ENCODE measurements at regions not wholly inside any gene's neighbourhood (a gene's known extent, or its start where the extent isn't known, plus 50 kb on each side); places are given as distances from the start of the nearest gene placed in this dataset.

GRCh38 chr6:33950472-33950881, 146.7 kb upstream of the MLN start:
- Mint-ChIP-seq H3K4me1 (no peaks in the 10 kb centered on the region), H3K27me3 (ENCODE audit: low read depth) (peaks cover 25% of the 10 kb centered on the region), H3K9me3 (no peaks in the 10 kb centered on the region), H3K4me3 (no peak overlapping the region), H3K27ac (no peak overlapping the region), H3K36me3 (no peaks in the 10 kb centered on the region)
- TF ChIP-seq CTCF (IDR thresholded peaks at IDR 0.05; ENCODE audit: unreplicated experiment), result no peak
- no peak for DNase-seq (ENCODE audit: low spot score in 2 of 2, unreplicated experiment in 2 of 2)

GRCh38 chr6:33949877-33950435, 146.2 kb upstream of the MLN start:
- Mint-ChIP-seq H3K9me3 (no peaks in the 10 kb centered on the region), H3K4me1 (no peaks in the 10 kb centered on the region), H3K27me3 (ENCODE audit: low read depth) (peaks cover 24% of the 10 kb centered on the region), H3K27ac (no peak overlapping the region), H3K36me3 (no peaks in the 10 kb centered on the region), H3K4me3 (no peak overlapping the region)
- no peak for DNase-seq (ENCODE audit: low spot score in 2 of 2, unreplicated experiment in 2 of 2)
- TF ChIP-seq CTCF (IDR thresholded peaks at IDR 0.05; ENCODE audit: unreplicated experiment), result no peak

GRCh38 chr6:33949111-33949510, 145.3 kb upstream of the MLN start:
- Mint-ChIP-seq H3K27me3 (ENCODE audit: low read depth) (peaks cover 25% of the 10 kb centered on the region), H3K27ac (no peak overlapping the region), H3K4me3 (no peak overlapping the region), H3K36me3 (no peaks in the 10 kb centered on the region), H3K4me1 (no peaks in the 10 kb centered on the region), H3K9me3 (no peaks in the 10 kb centered on the region)
- no peak for DNase-seq (ENCODE audit: low spot score in 2 of 2, unreplicated experiment in 2 of 2)
- no peak for TF ChIP-seq CTCF (IDR thresholded peaks at IDR 0.05; ENCODE audit: unreplicated experiment)

- Mint-ChIP-seq H3K36me3 (no peaks in the 10 kb centered on the region), H3K27me3 (ENCODE audit: low read depth) (peaks cover 27% of the 10 kb centered on the region), H3K4me3 (no peak overlapping the region), H3K9me3 (no peaks in the 10 kb centered on the region), H3K27ac (no peak overlapping the region), H3K4me1 (no peaks in the 10 kb centered on the region)
- TF ChIP-seq CTCF (IDR thresholded peaks at IDR 0.05; ENCODE audit: unreplicated experiment), result no peak
- DNase-seq (ENCODE audit: low spot score in 2 of 2, unreplicated experiment in 2 of 2), result no peak
Measured at GRCh38 chr6:33947916-33948594, 144.3 kb upstream of the MLN start.

GRCh38 chr6:33947047-33947446, 143.2 kb upstream of the MLN start:
- H3K27ac Mint-ChIP-seq, result no peak overlapping the region
- H3K27me3 Mint-ChIP-seq (ENCODE audit: low read depth), result peaks cover 26% of the 10 kb centered on the region

More at GRCh38 chr6:33947047-33947446, 143.2 kb upstream of the MLN start:
- no peaks in the 10 kb centered on the region for H3K4me1 Mint-ChIP-seq
- no peaks in the 10 kb centered on the region for H3K9me3 Mint-ChIP-seq
- no peak for DNase-seq (ENCODE audit: low spot score in 2 of 2, unreplicated experiment in 2 of 2)
- no peak for TF ChIP-seq CTCF (IDR thresholded peaks at IDR 0.05; ENCODE audit: unreplicated experiment)
- H3K4me3 Mint-ChIP-seq, result no peak overlapping the region
- no peaks in the 10 kb centered on the region for H3K36me3 Mint-ChIP-seq
